HG03025 (cell line): ENCODE measurements at regions not wholly inside any gene's neighbourhood (a gene's known extent, or its start where the extent isn't known, plus 50 kb on each side); places are given as distances from the start of the nearest gene placed in this dataset.
"Not testable (repeated sequence)": the region's sequence is repeated elsewhere in the genome, so short reads cannot be mapped to it uniquely, and the experiment has no call there.

Experiments
- ATAC-seq: cut with Tn5 transposase; IDR thresholded peaks from one replicate; pipeline ENCODE4 v1.9.1; 2021; ENCODE audit warnings: mild to moderate bottlenecking, moderate library complexity; ENCODE audit not compliant: unreplicated experiment, low FRiP score

- no peak for ATAC-seq
These were observed 334.0 kb downstream of the THBS2 start for GRCh38 chr6:168919470-168920179.

GRCh38 chr6:168916576-168917211 lies 337.0 kb downstream of the THBS2 start:
- no peak for ATAC-seq

GRCh38 chr6:168915855-168916254 lies 337.8 kb downstream of the THBS2 start:
- no peak for ATAC-seq

GRCh38 chr6:168915242-168915641 lies 338.4 kb downstream of the THBS2 start:
- no peak for ATAC-seq

GRCh38 chr6:168913866-168914469 lies 339.7 kb downstream of the THBS2 start:
- ATAC-seq, result no peak

- not testable (repeated sequence) for ATAC-seq
These were observed 340.3 kb downstream of the THBS2 start for GRCh38 chr6:168913231-168913865.

- ATAC-seq, result no peak
These were observed 344.4 kb downstream of the THBS2 start for GRCh38 chr6:168909288-168909687.

- ATAC-seq, result no peak
These were observed 344.8 kb downstream of the THBS2 start for GRCh38 chr6:168908887-168909286.

- ATAC-seq, result no peak
These were observed 345.5 kb downstream of the THBS2 start for GRCh38 chr6:168908166-168908565.

- no peak for ATAC-seq
These were observed 347.3 kb downstream of the THBS2 start for GRCh38 chr6:168906391-168906790.

GRCh38 chr6:168905451-168906090 lies 348.1 kb downstream of the THBS2 start:
- no peak for ATAC-seq

- ATAC-seq, result no peak
These were observed 349.9 kb downstream of the THBS2 start for GRCh38 chr6:168903613-168904345.

- ATAC-seq, result no peak
These were observed 351.6 kb downstream of the THBS2 start for GRCh38 chr6:168902075-168902474.

GRCh38 chr6:168901076-168901475 lies 352.6 kb downstream of the THBS2 start:
- ATAC-seq, result no peak

- no peak for ATAC-seq
These were observed 357.3 kb downstream of the THBS2 start for GRCh38 chr6:168896321-168896720.

- peak; percentile 93 for ATAC-seq
These were observed 358.4 kb downstream of the THBS2 start for GRCh38 chr6:168895102-168895812.

GRCh38 chr6:168892031-168892430 lies 361.6 kb downstream of the THBS2 start:
- no peak for ATAC-seq

- no peak for ATAC-seq
These were observed 362.7 kb downstream of the THBS2 start for GRCh38 chr6:168890981-168891365.

- ATAC-seq, result no peak
These were observed 363.2 kb downstream of the THBS2 start for GRCh38 chr6:168890306-168890980.
